GM23338 (cell line): ENCODE measurements at regions not wholly inside any gene's neighbourhood (a gene's known extent, or its start where the extent isn't known, plus 50 kb on each side); places are given as distances from the start of the nearest gene placed in this dataset.

ENCODE experiments used
- CREB1 ChIP-seq: fragments of 250-450 bp; sonication (Bioruptor Pico); IDR thresholded peaks from 2 replicates; pipeline ENCODE4 v1.5.0; 2020; ENCODE audit warnings: low read depth, mild to moderate bottlenecking, moderate library complexity
- CTCF ChIP-seq, 2 experiments: fragments of 200-600 bp in 1 of 2; sonication (generic) in 1 of 2; conservative IDR thresholded peaks; 2 replicates each; pipeline versions ENCODE4 v1.5.1 to v1.6.1; 2016 to 2017; ENCODE audit warnings: antibody characterized with exemption in 2 of 2, low read depth in 2 of 2, mild to moderate bottlenecking in 2 of 2, moderate library complexity in 1 of 2
- EZH2 ChIP-seq: fragments of 200-600 bp; sonication (generic); IDR thresholded peaks from one replicate; pipeline ENCODE4 v1.8.0; 2017; ENCODE audit warnings: antibody characterized with exemption, mild to moderate bottlenecking, low read depth; ENCODE audit not compliant: unreplicated experiment
- EZH2phosphoT487 ChIP-seq: fragments of 200-600 bp; sonication (generic); IDR thresholded peaks from one replicate; pipeline ENCODE4 v1.8.1; 2018; ENCODE audit warnings: antibody characterized with exemption; ENCODE audit not compliant: unreplicated experiment
- JUNB ChIP-seq: IDR thresholded peaks from one replicate; pipeline ENCODE4 v1.6.1; 2016; ENCODE audit warnings: antibody characterized with exemption; ENCODE audit not compliant: unreplicated experiment
- POLR2AphosphoS5 ChIP-seq: IDR thresholded peaks from 2 replicates; pipeline ENCODE4 v1.6.1; 2016; ENCODE audit warnings: antibody characterized with exemption, low read depth
- ZNF114 ChIP-seq: fragments of 250-450 bp; sonication (Bioruptor Pico); IDR thresholded peaks from 2 replicates; pipeline ENCODE4 v1.5.0; 2020; ENCODE audit warnings: mild to moderate bottlenecking, moderate library complexity
- ZNF462 ChIP-seq: fragments of 250-450 bp; sonication (Bioruptor Pico); IDR thresholded peaks from 2 replicates; pipeline ENCODE4 v1.5.0; 2020; ENCODE audit warnings: mild to moderate bottlenecking, moderate library complexity
- TF ChIP-seq, protein P1 (sequence below): IDR thresholded peaks from one replicate; pipeline ENCODE4 v1.6.1; 2018; ENCODE audit warnings: antibody characterized with exemption; ENCODE audit not compliant: unreplicated experiment

GRCh38 chr5:105783811-105784210, 1886.9 kb downstream of the EFNA5 start:
- no peak for TF ChIP-seq CTCF (conservative IDR thresholded peaks at IDR 0.05; ENCODE audit: low read depth in 2 of 2)
- no peak for TF ChIP-seq CREB1 (CRISPR knock-in tag)
- TF ChIP-seq, protein P1, sequence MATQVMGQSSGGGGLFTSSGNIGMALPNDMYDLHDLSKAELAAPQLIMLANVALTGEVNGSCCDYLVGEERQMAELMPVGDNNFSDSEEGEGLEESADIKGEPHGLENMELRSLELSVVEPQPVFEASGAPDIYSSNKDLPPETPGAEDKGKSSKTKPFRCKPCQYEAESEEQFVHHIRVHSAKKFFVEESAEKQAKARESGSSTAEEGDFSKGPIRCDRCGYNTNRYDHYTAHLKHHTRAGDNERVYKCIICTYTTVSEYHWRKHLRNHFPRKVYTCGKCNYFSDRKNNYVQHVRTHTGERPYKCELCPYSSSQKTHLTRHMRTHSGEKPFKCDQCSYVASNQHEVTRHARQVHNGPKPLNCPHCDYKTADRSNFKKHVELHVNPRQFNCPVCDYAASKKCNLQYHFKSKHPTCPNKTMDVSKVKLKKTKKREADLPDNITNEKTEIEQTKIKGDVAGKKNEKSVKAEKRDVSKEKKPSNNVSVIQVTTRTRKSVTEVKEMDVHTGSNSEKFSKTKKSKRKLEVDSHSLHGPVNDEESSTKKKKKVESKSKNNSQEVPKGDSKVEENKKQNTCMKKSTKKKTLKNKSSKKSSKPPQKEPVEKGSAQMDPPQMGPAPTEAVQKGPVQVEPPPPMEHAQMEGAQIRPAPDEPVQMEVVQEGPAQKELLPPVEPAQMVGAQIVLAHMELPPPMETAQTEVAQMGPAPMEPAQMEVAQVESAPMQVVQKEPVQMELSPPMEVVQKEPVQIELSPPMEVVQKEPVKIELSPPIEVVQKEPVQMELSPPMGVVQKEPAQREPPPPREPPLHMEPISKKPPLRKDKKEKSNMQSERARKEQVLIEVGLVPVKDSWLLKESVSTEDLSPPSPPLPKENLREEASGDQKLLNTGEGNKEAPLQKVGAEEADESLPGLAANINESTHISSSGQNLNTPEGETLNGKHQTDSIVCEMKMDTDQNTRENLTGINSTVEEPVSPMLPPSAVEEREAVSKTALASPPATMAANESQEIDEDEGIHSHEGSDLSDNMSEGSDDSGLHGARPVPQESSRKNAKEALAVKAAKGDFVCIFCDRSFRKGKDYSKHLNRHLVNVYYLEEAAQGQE: no peak
- TF ChIP-seq POLR2AphosphoS5: no peak
- TF ChIP-seq EZH2phosphoT487: no peak
- no peak for TF ChIP-seq ZNF114 (CRISPR knock-in tag)
- no peak for TF ChIP-seq EZH2
- no peak for TF ChIP-seq ZNF462 (CRISPR knock-in tag)
- no peak for TF ChIP-seq JUNB
